Fibroblast of peridontal ligament (primary cell): ENCODE measurements at regions not wholly inside any gene's neighbourhood (a gene's known extent, or its start where the extent isn't known, plus 50 kb on each side); places are given as distances from the start of the nearest gene placed in this dataset.
A peak's percentile ranks its signal among the peaks of the same experiment; 100 is the strongest.
"Not testable (repeated sequence)": the region's sequence is repeated elsewhere in the genome, so short reads cannot be mapped to it uniquely, and the experiment has no call there.

Source experiments
- DNase-seq: peaks from one replicate; pipeline ENCODE4 v3.0.0-alpha.2; 2010; ENCODE audit errors: extremely low read depth

GRCh38 chr21:15278279-15278678 lies 213.5 kb upstream of the NRIP1 start:
- no peak for DNase-seq

DNA sequence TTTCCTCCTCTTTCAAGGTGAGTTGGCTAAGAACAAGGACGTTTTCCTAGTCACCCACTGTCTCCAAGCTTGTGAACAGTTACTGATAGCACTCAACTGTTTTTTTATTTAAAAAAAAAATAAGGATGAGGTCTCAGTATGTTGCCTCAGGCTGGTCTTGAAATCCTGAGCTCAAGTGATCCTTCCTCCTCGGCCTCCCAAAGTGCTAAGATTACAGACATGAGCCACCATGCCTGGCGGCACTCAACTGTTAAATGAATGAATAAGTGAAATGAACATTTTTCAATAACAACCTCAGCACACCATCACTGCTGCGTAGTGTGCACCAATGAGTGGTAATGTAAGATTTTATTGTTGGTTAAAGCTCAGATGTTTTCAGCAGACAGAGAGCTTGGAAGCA lies 214.1 kb upstream of the NRIP1 start:
- no peak for DNase-seq

DNA sequence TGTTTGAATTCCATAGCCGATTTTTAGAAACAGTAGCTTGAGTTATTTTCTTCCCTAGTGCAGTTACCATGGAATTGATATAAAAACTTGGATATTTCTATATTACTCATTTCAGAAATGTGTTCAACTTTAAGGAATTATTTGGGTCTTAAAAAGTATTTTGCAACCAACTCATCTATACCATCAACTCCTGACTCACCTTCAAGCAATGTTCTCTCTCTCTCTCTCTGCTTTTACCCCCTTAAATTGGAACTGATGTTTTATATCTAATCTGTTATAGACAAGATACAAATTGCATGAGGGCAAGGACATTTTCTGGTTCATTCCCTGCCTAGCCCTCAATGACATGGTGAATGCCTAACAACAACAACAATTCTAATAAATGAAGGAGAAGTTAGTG lies 214.7 kb upstream of the NRIP1 start:
- DNase-seq = no peak

GRCh38 chr21:15281714-15282113 lies 216.9 kb upstream of the NRIP1 start:
- no peak for DNase-seq

GRCh38 chr21:15282665-15283064 lies 217.9 kb upstream of the NRIP1 start:
- no peak for DNase-seq

DNA sequence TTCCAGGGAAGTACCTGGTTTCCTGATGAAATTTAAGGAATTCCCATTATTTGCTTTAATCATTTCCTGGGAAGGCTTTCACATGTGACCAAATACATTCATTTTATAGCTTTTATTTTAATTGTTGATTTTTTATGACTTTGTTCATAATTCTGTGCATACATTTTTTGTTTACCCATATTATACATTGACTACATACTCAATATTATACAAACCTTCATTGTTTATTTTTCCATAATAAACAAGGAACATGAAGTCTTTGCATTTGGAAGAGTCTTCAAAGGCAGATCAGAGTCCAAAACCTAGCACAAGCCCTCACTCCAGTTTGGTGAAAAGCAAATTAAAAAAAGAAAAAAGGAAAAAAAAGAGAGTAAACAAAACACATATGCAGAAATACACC lies 218.3 kb upstream of the NRIP1 start:
- no peak for DNase-seq

GRCh38 chr21:15283789-15284188 lies 219.0 kb upstream of the NRIP1 start:
- no peak for DNase-seq

GRCh38 chr21:15285556-15285955 lies 220.8 kb upstream of the NRIP1 start:
- no peak for DNase-seq

GRCh38 chr21:15289246-15289645 lies 224.4 kb upstream of the NRIP1 start:
- DNase-seq = no peak

GRCh38 chr21:15289896-15290841 lies 225.4 kb upstream of the NRIP1 start:
- no peak for DNase-seq

DNA sequence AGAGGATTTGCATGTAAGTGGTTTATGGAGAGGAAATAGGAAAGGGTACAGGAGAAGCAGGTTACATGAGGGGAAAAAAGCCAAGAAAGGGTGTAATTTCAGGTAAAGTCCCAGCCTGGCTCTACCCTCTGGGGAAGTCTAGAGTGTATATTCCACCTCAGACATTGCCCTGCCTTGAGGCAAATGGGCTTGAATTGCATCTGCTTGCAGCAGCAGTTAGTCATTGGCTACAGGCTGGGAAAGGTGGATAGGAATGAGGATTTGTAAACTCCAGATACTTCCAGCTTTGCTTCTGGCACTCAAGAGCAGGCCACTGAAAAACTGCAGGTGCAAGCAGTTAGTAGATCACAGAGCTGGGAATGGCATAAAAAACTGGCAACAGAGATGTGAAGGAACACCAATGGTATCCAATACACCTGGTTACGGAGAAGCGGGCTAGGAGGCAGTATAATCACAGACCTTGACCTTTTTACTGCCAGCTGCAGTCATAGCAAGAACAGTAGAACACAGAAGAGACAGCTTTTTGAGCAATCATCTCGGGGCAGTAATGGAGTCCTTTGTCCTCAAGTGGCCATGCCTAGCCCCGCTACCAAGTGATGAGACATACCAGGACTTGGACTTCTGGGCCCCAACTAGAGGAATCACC lies 226.9 kb upstream of the NRIP1 start:
- DNase-seq = no peak

GRCh38 chr21:15293240-15293639 lies 228.4 kb upstream of the NRIP1 start:
- DNase-seq = peak; percentile 93

DNA sequence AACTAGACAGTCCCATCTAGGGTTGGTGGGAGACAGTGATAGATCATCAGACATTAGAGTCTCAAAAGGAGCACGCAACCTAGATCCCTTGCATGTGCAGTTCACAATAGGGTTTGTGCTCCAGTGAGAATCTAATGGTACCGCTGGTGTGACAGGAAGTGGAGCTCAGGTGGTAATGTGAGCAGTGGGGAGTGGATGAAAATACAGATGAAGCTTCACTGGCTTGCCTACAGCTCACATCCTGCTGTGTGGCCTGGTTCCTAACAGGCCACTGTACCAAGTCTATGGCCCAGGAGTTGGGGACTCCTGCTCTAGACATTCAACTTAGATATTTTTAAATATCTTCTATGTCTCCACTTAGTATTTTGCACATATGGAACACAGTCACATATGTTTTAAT lies 231.1 kb upstream of the NRIP1 start:
- no peak for DNase-seq

GRCh38 chr21:15297824-15298223 lies 233.0 kb upstream of the NRIP1 start:
- DNase-seq = no peak

DNA sequence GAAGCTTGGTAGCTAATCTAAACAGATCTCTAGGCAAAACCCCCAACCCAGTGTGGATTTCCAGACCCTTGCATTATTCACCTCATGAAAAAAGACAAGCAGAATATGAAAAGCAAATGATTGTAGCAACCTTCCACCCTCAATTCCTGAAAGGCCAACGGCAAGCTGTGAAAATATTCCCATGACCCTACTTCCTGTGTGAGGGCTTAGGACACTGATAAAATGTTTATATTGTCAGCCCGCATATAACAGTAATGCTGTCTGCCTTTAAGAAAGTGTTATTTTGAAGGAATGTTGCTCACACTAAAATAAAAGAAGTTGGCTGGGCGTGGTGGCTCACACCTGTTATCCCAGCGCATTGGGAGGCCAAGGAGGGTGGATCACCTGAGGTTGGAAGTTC lies 233.5 kb upstream of the NRIP1 start:
- DNase-seq = no peak

DNA sequence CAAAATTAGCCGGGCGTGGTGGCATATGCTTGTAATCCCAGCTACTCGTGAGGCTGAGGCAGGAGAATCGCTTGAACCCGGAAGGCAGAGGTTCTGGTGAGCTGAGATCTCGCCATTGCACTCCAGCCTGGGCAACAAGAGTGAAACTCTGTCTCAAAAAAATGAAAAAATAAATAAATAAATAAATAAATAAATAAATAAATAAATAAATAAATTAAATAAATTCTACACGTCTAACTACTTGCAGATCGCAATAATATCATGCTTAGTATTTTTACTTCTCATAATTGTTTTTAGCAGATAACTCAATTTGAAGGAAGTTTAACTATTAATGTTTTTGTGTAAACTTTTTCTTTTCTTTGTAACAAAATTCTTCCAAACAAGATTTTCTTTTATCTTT lies 234.0 kb upstream of the NRIP1 start:
- not testable (repeated sequence) for DNase-seq

DNA sequence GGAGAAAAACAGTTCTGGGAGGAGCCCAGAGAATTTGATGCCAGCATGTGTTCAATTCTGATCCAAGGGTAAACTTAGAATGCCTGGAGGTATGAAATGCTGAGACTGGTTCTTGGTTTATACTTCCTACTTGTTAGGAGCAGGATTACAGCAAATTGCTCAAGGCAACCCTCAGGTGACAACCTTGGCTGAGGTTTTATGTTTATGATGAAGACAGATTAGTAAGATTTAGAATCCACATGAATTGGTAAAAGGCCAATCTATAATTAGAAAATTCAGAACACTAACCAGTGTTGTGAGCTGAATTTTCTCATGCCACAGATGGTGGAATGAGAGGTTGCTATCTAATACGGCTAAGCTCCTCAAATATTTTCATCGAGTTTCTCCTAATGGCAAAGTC lies 235.3 kb upstream of the NRIP1 start:
- DNase-seq = no peak

DNA sequence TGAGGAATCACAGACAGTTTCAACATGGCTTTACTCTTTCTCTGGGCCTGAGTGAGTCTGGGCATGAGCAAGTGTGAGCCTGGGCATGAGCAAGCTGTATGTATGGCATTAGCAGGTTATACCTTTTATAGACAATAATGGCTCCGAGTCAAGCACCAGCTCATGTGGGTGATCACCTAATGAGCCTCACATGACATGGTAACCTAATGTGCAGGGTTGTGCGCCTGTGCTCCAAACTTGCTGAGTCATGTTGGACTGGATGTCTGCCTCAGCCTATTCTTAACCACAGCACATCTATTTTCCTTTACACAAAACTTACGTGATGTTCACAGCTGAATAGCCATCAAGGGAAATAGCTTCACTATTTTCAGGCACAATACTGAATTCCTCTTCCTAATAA lies 236.2 kb upstream of the NRIP1 start:
- peak; percentile 21 for DNase-seq

GRCh38 chr21:15301736-15302135 lies 236.9 kb upstream of the NRIP1 start:
- DNase-seq = no peak

DNA sequence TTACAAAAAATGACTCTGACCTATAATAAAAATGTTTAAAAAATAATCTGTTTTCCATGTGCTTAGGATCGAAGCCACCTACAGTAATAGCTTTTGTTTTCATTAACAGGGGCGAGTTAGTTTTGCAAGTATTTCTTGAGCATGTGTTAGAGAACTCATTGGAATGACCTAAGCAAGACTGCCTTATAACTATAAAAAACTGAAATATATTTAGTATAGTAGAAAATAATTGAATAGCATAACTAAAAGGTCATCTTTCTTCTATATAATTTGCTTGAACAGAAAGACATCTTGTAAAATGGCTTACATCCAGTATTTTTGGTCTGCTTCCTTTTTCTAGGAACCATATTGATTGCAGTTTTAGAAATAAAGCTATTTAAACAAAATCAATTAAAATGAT lies 241.5 kb upstream of the NRIP1 start:
- no peak for DNase-seq

DNA sequence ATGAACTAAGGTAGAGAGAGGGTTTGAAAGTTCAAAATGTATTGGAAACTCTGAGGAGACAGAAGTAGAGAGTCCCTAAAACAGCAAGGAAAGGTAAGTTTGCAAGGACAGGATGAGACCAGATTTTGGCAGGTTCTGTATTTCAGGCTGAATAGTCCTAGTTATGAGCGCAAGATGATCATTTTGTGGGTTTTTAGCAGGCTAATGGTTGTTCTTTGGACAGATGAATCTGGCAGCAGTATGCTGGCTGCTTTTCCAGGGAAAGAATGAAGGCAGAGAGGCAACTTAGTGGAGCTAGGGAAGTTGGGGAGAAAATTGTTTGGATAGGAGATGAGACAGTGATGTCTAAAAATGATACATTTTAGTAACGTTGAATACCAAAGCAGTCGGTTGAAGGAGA lies 243.5 kb upstream of the NRIP1 start:
- DNase-seq = no peak

DNA sequence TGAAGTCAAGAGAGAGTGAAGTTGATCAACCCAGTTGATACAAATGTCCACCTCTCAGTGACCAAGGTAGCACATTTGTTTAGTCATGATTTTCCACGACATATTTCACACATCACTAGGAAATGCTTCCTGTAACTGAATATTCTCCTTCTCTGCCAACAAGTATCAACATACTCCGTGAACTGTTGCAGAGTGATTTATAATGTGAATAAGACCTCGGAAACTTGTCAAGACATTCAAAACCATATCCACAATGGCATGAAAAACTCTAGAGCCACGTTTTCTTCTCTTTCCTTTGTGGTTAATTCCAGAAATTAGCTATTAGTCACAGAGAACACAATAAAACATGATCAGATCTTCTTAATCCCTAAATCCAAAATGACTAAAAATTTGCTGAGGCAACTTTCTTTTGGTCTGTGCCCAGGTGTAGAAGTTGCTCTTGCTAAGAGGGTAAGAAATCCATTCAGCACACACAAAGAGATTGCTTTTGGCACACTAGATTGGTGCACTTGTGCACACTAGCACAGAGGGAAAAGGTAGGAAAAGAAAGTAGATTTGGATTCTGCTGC lies 244.3 kb upstream of the NRIP1 start:
- no peak for DNase-seq

DNA sequence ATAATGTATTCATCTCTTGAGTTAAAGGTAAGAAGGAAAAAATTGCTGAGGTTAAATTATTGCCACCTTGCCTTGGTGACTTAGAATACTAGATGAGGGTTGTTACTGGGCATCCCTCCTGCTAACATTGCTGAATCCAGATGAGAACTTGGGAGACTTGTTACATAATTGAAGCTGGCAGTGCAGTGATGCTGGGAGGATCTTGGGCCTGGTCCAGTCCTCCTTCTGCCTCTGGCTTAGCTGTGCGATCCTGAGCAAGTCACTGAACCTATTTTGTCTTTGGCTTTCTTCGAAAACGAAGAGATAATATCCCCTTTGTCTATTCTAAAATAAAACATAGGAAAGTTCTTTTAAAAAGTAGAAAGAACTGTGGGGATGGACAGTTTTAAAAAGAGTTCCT lies 244.9 kb upstream of the NRIP1 start:
- DNase-seq = peak; percentile 54
